GM13976 (cell line): ENCODE measurements at regions not wholly inside any gene's neighbourhood (a gene's known extent, or its start where the extent isn't known, plus 50 kb on each side); places are given as distances from the start of the nearest gene placed in this dataset.

Experiments used
- DNase-seq: peaks from one replicate; pipeline ENCODE4 v3.0.0; 2012; ENCODE audit warnings: low spot score
- in situ Hi-C: fragments of 300-500 bp; cut with MboI; formaldehyde crosslinking; loops from one replicate; pipeline ENCODE4 v1.12.0; 2022; ENCODE audit warnings: low sequenced_read_pairs, mixed read lengths, inconsistent platforms; ENCODE audit not compliant: unreplicated experiment
- TF ChIP-seq, protein P1 (sequence below): IDR thresholded peaks from 2 replicates; pipeline ENCODE4 v1.5.1; 2012; ENCODE audit warnings: borderline replicate concordance, mild to moderate bottlenecking; ENCODE audit not compliant: insufficient read depth; ENCODE audit errors: extremely low read depth, missing control alignments, control extremely low read depth

DNA sequence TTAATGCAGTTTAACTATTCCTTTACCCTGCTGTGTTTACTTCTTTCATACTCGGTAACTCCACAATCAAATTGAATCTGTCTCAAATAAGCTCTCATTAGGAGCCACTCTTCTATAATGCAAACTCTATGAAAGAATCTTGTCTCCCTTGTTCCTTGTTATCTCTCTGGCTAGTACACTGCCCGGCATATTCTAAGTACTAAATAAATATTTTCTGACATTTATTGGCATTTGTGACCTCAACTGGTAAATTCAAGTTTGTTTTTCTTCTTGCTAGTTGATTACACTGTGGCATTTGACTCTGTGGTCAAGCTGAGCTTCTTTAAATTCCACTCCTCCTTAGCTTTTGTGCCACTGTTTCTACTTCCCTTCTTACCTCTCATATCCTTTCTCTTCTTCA, 237.6 kb upstream of the KHDRBS2 start:
- DNase-seq = no peak
- TF ChIP-seq, protein P1, sequence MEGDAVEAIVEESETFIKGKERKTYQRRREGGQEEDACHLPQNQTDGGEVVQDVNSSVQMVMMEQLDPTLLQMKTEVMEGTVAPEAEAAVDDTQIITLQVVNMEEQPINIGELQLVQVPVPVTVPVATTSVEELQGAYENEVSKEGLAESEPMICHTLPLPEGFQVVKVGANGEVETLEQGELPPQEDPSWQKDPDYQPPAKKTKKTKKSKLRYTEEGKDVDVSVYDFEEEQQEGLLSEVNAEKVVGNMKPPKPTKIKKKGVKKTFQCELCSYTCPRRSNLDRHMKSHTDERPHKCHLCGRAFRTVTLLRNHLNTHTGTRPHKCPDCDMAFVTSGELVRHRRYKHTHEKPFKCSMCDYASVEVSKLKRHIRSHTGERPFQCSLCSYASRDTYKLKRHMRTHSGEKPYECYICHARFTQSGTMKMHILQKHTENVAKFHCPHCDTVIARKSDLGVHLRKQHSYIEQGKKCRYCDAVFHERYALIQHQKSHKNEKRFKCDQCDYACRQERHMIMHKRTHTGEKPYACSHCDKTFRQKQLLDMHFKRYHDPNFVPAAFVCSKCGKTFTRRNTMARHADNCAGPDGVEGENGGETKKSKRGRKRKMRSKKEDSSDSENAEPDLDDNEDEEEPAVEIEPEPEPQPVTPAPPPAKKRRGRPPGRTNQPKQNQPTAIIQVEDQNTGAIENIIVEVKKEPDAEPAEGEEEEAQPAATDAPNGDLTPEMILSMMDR = no peak
- in situ Hi-C loops = no loop called here

DNA sequence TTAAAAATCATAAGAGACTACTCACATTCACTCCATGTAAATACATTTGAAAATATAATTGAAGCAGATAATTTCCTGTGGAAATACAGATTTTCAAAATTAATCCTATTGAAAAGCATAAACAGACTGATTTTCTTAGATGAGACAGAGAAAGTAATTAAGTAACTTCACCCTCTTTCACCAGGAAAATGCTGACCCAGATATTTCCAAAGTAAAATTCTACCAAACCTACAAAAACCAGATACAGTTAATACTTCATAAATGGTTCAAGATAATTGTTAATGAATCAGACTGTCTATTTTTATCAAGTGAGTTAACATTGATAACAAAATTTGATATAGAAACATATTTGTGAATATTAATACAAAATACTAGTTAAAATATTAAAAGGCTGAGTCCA, 233.5 kb upstream of the KHDRBS2 start:
- in situ Hi-C loops = no loop called here
- DNase-seq = no peak
- TF ChIP-seq, protein P1 = no peak

DNA sequence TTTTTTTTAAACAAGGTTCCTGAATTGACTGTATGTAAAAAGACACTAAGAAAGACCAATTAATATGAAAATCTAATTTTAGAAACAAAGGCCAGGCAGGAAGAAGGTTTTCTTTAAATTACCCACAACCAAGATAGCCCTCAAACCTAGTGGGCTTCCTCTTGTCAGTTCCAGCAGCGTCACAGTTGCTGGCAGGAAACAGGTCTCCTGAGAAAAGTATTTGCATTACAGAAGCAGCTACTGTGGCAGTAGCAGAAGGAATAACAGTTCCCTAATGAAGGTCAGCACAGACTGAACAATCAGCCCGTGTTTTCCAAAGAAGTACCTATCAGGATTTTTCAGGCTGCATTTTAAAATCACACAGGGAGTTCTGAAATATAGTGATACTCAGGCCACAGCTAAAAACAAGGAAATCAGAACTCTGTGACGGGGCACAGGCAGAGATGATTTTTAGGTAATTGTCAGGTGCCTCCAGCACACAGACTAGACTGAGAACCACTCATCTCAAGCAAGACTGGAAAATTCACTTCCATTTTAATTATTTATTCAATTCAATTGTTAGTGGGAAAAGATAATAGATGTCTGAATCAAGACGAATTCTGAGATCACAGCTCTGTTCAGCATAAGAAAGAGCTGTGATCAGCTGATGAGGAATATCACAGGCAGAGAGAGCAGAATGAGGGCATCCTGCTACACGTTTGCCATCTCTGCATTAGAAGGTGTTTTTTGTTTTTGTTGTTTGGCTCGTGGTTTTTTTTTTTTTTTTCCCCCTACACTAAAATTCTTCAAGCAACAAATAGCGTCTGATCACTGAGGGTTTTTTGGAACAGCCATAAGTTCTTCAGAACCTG, 230.5 kb upstream of the KHDRBS2 start:
- TF ChIP-seq, protein P1 = no peak
- DNase-seq = no peak
- in situ Hi-C loops = no loop called here

DNA sequence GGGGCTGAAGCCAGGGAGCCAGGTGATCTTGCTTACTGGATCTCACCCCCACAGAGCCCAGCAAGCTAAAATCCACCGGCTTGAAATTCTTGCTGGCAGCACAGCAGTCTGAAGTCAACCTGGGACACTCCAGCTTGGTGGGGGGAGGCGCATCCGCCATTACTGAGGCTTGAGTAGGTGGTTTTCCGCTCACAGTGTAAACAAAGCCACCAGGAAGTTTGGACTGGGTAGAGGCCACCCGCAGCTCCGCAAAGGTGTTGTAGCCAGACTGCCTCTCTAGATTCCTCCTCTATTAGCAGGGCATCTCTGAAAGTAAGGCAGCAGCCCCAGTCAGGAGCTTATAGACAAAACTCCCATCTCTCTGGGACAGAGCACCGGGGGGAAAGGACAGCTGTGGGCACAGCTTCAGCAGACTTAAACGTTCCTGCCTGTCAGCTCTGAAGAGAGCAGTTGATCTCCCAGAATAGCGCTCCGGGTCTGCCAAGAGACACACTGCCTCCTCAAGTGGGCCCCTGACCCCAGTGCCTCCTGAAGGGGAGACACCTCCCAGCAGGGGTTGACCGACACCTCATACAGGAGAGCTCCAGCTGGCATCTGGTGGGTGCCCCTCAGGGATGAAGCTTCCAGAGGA, 206.3 kb upstream of the KHDRBS2 start:
- TF ChIP-seq, protein P1 = no peak
- DNase-seq = no peak
- in situ Hi-C loops = no loop called here

DNA sequence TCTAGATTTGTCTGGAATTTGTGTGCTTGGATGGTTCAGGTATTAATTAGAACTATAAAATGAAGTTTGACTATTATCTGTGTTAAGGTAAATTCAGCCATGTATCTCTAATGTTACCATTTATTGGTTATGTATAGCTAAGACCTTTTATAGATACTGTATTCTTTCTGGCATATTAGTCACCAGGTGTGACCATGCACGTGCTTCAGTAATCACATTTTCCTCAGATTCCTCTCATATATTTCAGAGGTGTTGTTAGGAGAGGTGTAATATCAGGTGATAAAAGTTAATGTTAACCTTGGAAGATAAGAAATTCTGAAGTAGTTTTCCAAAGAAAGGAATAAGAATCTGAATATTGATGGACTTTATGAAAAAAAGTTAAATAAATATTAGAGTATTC, 194.5 kb upstream of the KHDRBS2 start:
- TF ChIP-seq, protein P1 = no peak
- in situ Hi-C loops = no loop called here
- DNase-seq = no peak

DNA sequence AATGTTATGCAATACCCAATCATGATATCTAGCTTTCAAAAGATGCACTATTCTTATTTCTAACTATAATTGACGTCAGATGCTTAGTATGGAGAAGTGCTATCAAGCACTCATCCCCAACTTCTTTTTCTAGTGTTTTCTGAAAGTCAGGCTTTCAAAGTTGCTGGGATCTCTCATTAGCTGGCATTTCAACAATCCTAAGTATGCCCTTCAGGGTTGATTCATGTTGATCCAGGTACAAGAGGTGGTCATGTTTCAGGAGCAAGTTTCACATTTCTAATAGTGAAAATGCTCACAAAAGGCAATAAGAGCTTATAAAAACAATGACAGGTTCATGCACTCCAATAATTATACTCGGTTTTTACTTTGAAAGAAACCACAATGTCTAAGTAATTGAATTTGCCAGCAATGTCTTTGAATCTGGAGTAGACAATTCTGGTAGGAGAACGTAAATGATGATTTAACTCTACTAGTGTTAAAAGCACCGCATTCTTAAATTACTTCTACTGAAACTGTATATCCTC, 193.7 kb upstream of the KHDRBS2 start:
- in situ Hi-C loops = no loop called here
- TF ChIP-seq, protein P1 = no peak
- no peak for DNase-seq
